ENCODE measurements at regions not wholly inside any gene's neighbourhood (a gene's known extent, or its start where the extent isn't known, plus 50 kb on each side); places are given as distances from the start of the nearest gene placed in this dataset.
"Not testable (repeated sequence)": the region's sequence is repeated elsewhere in the genome, so short reads cannot be mapped to it uniquely, and the experiment has no call there.

DNA sequence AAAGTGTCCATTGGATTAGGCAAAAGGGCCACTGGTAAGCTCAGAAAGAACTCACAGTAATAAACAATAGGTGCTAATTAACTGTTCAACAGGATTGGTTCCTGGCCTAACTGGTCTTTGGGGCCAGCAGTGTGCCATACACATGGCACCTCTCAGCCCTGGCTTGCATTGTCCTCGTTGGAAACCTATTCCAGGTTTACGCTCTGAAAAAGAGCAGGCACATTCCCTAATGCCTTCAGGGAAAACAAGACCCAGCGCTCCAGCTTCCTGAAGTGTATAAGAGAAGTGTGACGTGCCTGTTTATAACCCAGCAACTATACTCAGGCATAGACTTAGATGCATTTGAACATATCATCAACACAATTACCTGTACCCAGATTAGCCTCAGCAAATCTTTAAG lies 51.9 kb upstream of the RBM47 start:
- intact Hi-C loops (cut with DNase I, micrococcal nuclease) = no loop called here
- ATAC-seq = no peak
- no peak for DNase-seq

- ATAC-seq = peak; percentile 60
- intact Hi-C loops (cut with DNase I, micrococcal nuclease) = no loop called here
- no peak for DNase-seq
Measured at GRCh38 chr4:40682290-40683101, 52.8 kb upstream of the RBM47 start.

DNA sequence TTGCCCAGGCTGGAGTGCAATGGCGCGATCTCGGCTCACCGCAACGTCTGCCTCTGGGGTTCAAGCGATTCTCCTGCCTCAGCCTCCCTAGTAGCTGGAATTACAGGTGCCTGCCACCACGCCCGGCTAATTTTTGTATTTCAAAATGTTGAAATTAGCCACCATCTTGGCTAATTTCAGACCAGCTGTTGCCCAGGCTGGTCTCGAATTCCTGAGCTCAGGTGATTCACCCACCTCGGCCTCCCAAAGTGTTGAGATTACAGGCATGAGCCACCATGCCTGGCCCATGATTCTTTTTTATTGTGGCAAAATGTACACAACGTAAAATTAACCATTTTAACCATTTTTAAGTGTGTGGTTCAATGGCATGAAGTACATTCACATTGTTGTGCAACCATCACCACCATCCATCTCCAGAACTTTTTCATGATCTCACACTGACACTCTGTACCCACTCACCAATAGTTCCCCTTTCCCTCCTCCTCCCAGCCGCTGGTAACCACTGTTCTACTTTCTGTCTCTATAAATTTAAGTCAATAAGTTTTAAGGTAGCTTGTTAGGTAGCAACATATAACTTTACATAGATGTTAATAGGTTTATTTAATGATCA lies 54.0 kb upstream of the RBM47 start:
- DNase-seq; intact Hi-C loops (cut with DNase I, micrococcal nuclease); ATAC-seq: not testable (repeated sequence)

DNA sequence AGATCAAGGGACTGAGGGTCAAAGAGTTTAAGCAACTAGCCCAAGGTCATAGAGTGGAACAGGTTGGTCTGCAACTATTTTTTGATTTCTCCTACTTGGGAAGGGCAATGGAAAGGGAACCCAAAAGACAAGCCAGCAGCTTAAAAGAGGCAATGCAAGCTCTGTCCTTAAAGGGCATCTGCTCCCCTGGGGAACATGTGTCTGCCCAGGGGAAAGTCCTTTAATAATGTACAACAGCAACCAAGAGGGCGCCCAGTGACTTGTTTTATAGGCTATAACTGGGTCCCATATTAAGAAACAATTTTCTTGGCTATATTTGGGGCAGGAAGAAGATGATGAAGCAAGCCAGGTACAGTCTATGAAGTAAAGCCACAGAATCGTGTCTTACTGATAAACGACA lies 54.7 kb upstream of the RBM47 start:
- ATAC-seq (no peak), DNase-seq (no peak)
- intact Hi-C loops (cut with DNase I, micrococcal nuclease) = no loop called here

DNA sequence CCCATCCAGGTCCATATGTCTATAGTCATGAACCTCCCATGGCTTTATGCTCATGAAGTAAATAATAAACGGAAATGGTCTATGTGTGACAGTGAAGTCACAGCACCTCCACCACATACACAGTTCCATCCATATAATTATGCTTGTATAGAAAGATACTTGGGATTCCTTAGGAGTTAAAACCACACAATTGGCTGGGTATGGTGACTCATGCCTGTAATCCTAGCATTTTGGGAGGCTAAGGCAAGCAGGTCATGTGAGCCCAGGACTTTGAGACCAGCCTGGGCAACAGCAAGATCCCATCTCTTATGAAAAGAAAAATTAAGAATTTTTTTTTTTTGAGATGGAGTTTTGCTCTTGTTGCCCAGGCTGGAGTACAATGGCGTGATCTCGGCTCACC lies 55.6 kb upstream of the RBM47 start:
- intact Hi-C loops (cut with DNase I, micrococcal nuclease) = no loop called here
- no peak for ATAC-seq
- DNase-seq = no peak

DNA sequence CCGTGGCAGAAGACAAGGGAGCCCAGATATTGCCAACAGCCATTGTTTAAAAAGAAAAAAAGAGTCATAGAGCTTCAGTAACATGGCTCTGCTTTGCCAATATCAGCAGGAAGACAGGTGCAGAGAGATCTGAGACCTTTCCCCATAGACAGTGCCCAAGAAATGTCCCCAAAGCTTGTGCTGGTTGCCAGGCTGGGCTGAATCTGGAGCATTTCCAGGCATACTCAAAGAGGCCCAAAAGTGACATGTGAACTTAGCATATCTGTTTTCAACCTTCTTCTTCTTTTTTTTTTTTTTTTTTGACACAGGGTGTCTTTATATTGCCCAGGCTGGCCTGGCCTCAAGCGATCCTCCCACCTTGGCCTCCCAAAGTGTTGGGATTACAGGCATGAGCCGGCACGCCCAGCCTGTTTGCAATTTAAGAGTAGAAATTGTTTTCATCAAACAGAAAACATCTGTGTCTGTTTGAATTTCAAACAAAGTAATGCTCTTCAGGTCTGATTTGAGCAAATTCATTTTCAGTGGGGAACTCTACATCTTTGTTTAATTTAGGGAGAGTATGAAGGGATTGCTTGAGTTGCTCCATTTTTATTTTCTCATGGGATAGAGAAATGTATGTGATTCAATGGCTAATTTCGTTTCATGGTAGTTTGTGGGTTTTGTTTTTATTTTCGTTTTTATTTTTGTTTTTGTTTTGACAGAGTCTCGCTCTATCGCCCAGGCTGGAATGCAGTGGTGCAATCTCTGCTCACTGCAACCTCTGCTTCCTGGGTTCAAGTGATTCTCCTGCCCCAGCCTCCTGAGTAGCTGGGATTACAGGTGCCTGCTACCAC lies 56.6 kb upstream of the RBM47 start:
- intact Hi-C loops (cut with DNase I, micrococcal nuclease) = no loop called here
- no peak for DNase-seq
- ATAC-seq = no peak

DNA sequence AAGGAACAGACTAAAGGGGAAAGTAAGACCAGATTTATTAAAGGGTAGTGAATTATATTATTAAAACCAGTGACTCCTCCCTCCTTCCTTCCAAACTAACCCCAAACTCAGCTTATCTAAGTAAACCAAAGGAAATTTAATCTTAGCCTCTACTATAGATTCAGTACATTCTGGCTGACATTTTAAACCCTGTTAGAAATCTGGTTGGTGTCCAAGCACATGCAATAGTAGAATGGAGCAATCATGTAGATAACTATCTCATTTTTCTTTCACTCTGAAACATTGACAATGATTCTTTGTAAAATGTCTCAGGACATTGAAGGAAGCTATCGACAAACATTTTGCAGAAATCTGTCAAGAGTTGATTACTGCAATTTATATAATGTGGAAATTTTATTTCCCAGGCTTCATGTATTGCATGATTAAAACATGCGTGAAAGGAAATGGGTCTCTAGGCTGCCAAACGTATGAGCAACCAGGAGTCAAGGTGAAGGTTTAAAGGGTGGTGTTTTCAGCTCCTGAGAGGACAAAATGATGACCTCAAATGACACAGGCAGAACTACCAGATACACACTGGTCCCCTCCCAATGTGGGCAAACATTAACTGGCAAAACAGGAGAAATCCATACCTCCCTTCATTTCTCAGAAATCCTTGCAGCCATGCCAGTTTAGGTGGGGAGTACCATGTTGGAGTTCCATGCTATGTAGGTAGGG lies 58.2 kb upstream of the RBM47 start:
- ATAC-seq = no peak
- no peak for DNase-seq
- intact Hi-C loops (cut with DNase I, micrococcal nuclease) = no loop called here

- intact Hi-C loops (cut with DNase I, micrococcal nuclease) = no loop called here
- DNase-seq (no peak), ATAC-seq (no peak)
Measured at GRCh38 chr4:40688446-40689095, 58.9 kb upstream of the RBM47 start.

- ATAC-seq (no peak), DNase-seq (no peak)
- intact Hi-C loops (cut with DNase I, micrococcal nuclease) = no loop called here
Measured at GRCh38 chr4:40693946-40694345, 55.8 kb upstream of the NSUN7 start.

DNA sequence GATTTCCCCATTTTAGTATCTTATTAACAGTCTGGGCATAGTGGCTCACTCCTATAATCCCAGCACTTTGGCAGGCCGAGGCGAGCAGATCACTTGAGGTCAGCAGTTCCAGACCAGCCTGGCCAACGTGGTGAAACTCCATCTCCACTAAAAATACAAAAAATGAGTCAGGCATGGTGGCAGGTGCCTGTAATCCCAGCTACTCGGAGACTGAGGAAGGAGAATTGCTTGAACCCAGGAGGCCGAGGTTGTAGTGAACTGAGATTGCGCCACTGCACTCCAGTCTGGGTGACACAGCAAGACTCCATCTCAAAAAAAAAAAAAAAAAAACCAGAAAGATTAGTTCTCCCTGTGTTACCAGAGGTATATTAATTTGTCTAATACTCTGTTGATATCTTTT lies 52.3 kb upstream of the NSUN7 start:
- ATAC-seq; intact Hi-C loops (cut with DNase I, micrococcal nuclease); DNase-seq: not testable (repeated sequence)

GRCh38 chr4:40698733-40699132 lies 51.0 kb upstream of the NSUN7 start:
- DNase-seq (no peak), ATAC-seq (no peak)
- intact Hi-C loops (cut with DNase I, micrococcal nuclease) = no loop called here

DNA sequence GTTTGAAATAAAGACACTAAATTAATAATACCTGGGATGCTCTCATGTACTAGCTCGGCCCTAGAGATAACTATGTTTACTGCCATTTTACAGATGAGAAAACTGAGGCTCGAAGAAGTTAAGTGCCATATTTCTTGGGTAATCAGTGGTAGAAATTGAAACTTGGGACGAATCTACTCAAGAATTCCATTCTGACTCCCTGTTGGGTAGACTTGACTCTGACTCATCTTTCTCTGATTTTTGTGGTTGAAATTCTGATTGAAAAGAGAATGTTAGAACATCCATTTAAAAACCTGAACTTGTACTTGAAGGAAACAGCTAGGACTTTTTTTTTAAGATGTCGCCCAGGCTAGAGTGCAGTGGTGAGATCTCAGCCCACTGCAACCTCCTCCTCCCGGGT lies 50.1 kb upstream of the NSUN7 start:
- intact Hi-C loops (cut with DNase I, micrococcal nuclease) = no loop called here
- no peak for DNase-seq
- no peak for ATAC-seq

All from left colon (tissue), 2 donors.